ENCODE measurements at regions not wholly inside any gene's neighbourhood (a gene's known extent, or its start where the extent isn't known, plus 50 kb on each side); places are given as distances from the start of the nearest gene placed in this dataset.
"Not testable (repeated sequence)": the region's sequence is repeated elsewhere in the genome, so short reads cannot be mapped to it uniquely, and the experiment has no call there.

DNA sequence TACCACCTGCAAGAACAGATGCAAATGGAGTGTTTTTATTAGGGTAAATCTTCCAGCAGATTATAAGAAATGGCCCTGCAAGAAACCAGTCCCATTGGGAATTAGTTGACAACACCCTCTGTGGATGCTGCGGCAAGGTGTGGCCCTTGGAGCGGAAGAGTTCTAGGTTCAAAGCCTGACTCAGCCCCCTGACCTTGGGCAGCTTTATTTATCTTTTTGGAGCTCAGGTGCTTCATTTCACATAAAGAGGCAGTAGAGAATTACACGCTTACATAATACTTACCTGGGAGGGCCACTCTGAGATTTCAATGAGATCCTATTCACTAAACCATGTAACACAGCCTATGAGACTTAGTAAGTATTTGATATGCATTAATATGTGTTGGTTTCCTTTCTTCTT lies 318.2 kb upstream of the SOX9 start:
- intact Hi-C loops (cut with micrococcal nuclease): no loop called here
- no peaks in the 10 kb centered on the region for H3K9me3 ChIP-seq (replicated peaks)
- H3K4me1 ChIP-seq: no peaks in the 10 kb centered on the region
- DNase-seq: no peak
- H3K36me3 ChIP-seq: no peaks in the 10 kb centered on the region
- no peak for TF ChIP-seq CTCF (IDR thresholded peaks at IDR 0.05; ENCODE audit: borderline replicate concordance)
- no peak overlapping the region for H3K27ac ChIP-seq (replicated peaks)
- peaks cover 5% of the 10 kb centered on the region for H3K27me3 ChIP-seq (ENCODE audit: low read depth)
- H3K4me3 ChIP-seq: no peak overlapping the region

DNA sequence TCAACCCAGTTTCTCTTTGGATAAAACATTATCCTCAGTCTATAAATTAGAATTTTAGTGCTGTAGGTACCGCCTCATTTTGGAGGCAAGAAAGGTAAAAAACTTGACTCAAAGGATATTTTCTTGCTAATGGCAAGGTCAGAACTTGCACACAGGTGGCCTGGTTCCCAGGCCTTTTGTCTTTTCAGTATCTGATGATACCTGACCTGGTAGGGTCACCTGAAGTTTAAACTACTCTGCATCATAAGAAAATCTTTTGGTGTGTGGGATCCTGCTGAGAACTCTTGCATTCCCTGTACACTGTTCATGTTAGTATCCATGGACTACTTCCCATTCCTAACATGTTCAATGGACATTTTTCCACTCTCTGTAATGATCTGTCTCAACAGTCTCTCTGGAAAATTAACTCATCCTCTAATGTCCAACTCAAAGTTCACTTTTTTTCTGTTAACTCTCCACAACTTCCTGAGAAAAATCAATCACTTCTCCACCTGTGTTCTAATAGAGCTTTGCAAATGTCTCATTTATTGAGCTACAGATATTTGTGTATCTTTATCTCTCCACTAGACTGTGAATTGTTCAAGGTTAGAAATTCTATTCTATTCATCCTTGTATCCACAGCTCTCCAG lies 317.1 kb upstream of the SOX9 start:
- intact Hi-C loops (cut with micrococcal nuclease): no loop called here
- H3K9me3 ChIP-seq (replicated peaks): no peaks in the 10 kb centered on the region
- no peaks in the 10 kb centered on the region for H3K36me3 ChIP-seq
- no peak overlapping the region for H3K27ac ChIP-seq (replicated peaks)
- no peaks in the 10 kb centered on the region for H3K4me1 ChIP-seq
- no peak overlapping the region for H3K4me3 ChIP-seq
- no peak for DNase-seq
- no peak for TF ChIP-seq CTCF (IDR thresholded peaks at IDR 0.05; ENCODE audit: borderline replicate concordance)
- peaks cover 10% of the 10 kb centered on the region for H3K27me3 ChIP-seq (ENCODE audit: low read depth)

- H3K4me1 ChIP-seq: no peaks in the 10 kb centered on the region
- H3K4me3 ChIP-seq: no peak overlapping the region
- intact Hi-C loops (cut with micrococcal nuclease): no loop called here
- DNase-seq: no peak
- H3K27me3 ChIP-seq (ENCODE audit: low read depth): peaks cover 10% of the 10 kb centered on the region
- H3K9me3 ChIP-seq (replicated peaks): peaks cover 10% of the 10 kb centered on the region
- no peak for TF ChIP-seq CTCF (IDR thresholded peaks at IDR 0.05; ENCODE audit: borderline replicate concordance)
- no peak overlapping the region for H3K27ac ChIP-seq (replicated peaks)
- no peaks in the 10 kb centered on the region for H3K36me3 ChIP-seq
These were observed 311.3 kb upstream of the SOX9 start for GRCh38 chr17:71809537-71809936.

- H3K9me3 ChIP-seq (replicated peaks); DNase-seq; H3K27ac ChIP-seq (replicated peaks); intact Hi-C loops (cut with micrococcal nuclease); H3K4me3 ChIP-seq; H3K4me1 ChIP-seq; H3K27me3 ChIP-seq (ENCODE audit: low read depth); H3K36me3 ChIP-seq: not testable (repeated sequence)
These were observed 307.0 kb upstream of the SOX9 start for GRCh38 chr17:71813861-71814260.

DNA sequence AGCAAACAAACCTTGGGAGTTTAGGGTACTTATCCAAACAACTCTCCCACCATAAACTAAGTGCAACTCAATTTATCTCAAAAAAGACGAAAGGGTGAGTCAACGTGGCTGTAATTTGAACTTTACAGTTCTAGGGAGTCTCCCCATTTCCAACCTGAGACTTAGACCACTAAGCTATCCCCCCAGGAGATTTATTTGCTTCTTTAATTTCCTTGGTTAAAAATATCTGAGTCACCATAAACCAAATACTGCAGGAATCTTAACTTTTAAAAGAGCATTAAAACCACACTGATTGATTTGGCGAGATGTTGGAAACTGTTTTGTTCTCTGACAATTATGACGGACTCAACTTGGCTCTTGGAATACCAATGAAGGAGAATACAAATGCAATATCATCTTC lies 299.3 kb upstream of the SOX9 start:
- Histone ChIP-seq H3K27ac (replicated peaks) (no peak overlapping the region), H3K27me3 (ENCODE audit: low read depth) (no peaks in the 10 kb centered on the region), H3K4me1 (peaks cover 18% of the 10 kb centered on the region), H3K9me3 (replicated peaks) (no peaks in the 10 kb centered on the region), H3K4me3 (no peak overlapping the region), H3K36me3 (no peaks in the 10 kb centered on the region)
- TF ChIP-seq CTCF (IDR thresholded peaks at IDR 0.05; ENCODE audit: borderline replicate concordance): no peak
- intact Hi-C loops (cut with micrococcal nuclease): no loop called here
- no peak for DNase-seq

DNA sequence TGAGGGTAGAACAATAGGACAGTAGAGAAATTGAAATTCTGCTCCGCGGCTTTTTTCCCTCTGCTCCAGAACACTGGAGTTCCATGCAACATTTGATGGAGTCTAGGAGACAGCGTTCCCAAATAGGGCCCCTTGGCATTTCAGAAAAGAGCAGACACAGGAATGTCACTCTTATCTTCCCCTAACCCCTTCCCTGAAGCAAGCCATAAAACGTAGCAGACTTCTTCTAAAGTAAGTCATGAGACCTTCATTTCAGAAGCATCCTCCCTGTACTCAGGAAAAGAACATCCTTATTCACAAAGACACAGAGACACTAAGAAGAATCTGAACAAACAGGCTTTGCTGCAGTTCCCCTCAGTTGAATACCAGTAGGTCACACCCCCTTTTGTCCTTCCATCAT lies 296.1 kb upstream of the SOX9 start:
- Histone ChIP-seq H3K4me3 (no peak overlapping the region), H3K4me1 (peaks cover 18% of the 10 kb centered on the region), H3K9me3 (replicated peaks) (no peaks in the 10 kb centered on the region), H3K27me3 (ENCODE audit: low read depth) (peaks cover 3% of the 10 kb centered on the region), H3K27ac (replicated peaks) (no peak overlapping the region), H3K36me3 (no peaks in the 10 kb centered on the region)
- intact Hi-C loops (cut with micrococcal nuclease): no loop called here
- no peak for DNase-seq
- TF ChIP-seq CTCF (IDR thresholded peaks at IDR 0.05; ENCODE audit: borderline replicate concordance): no peak
